Central memory CD8-positive, alpha-beta T cell (primary cell): ENCODE measurements at regions not wholly inside any gene's neighbourhood (a gene's known extent, or its start where the extent isn't known, plus 50 kb on each side); places are given as distances from the start of the nearest gene placed in this dataset.

Experiments
- ATAC-seq: fragments of 150-1000 bp; cut with Tn5 transposase; replicated peaks from 2 replicates; pipeline ENCODE4 v1.10.0; 2022; ENCODE audit warnings: mild to moderate bottlenecking, moderate FRiP score, moderate number of reproducible peaks; ENCODE audit not compliant: poor library complexity, severe bottlenecking; ENCODE audit errors: extremely low read depth
- DNase-seq, 2 donors: peaks; one replicate each; pipeline ENCODE4 v3.0.0; 2021; ENCODE audit warnings: low spot score in 2 of 2
- H3K27ac Mint-ChIP-seq: one replicate; pipeline ENCODE4 v1.8.0; 2022; ENCODE audit warnings: low read depth, mild to moderate bottlenecking, moderate library complexity, mixed read lengths
- H3K27me3 Mint-ChIP-seq: one replicate; pipeline ENCODE4 v1.8.0; 2022; ENCODE audit warnings: mixed read lengths
- H3K36me3 Mint-ChIP-seq: one replicate; pipeline ENCODE4 v1.8.0; 2022; ENCODE audit warnings: mild to moderate bottlenecking, moderate library complexity, mixed read lengths; ENCODE audit not compliant: insufficient read depth
- H3K4me1 Mint-ChIP-seq: one replicate; pipeline ENCODE4 v1.8.0; 2022; ENCODE audit warnings: mixed read lengths
- H3K4me3 Mint-ChIP-seq: one replicate; pipeline ENCODE4 v1.8.0; 2022; ENCODE audit warnings: mild to moderate bottlenecking, moderate library complexity, mixed read lengths
- H3K9me3 Mint-ChIP-seq: one replicate; pipeline ENCODE4 v1.8.0; 2022; ENCODE audit warnings: mixed read lengths

DNA sequence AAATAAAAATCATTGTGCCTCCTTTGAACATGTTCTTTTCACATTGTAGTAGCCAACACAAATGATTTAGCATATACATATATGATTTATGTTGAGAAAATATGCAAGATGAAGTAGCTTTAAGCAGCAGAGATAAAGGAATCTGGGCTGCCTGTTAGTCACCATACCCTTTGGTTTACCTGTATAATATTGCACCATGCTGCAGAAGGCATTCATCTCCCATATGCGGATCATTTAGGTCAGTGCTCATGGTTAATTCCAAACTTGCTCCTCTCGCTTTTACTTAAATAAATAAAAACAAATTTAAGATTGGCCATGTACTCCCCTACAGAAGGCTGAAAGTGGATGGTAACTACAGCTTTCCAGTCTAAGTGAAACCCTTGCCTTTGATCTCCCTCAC, 86.7 kb upstream of the TBL1XR1 start:
- H3K36me3 Mint-ChIP-seq, result peaks cover 4% of the 10 kb centered on the region
- H3K4me3 Mint-ChIP-seq, result no peak overlapping the region
- H3K4me1 Mint-ChIP-seq, result peaks cover 25% of the 10 kb centered on the region
- no peak for ATAC-seq
- DNase-seq, result no peak
- H3K27ac Mint-ChIP-seq, result no peak overlapping the region
- no peaks in the 10 kb centered on the region for H3K27me3 Mint-ChIP-seq
- no peaks in the 10 kb centered on the region for H3K9me3 Mint-ChIP-seq

DNA sequence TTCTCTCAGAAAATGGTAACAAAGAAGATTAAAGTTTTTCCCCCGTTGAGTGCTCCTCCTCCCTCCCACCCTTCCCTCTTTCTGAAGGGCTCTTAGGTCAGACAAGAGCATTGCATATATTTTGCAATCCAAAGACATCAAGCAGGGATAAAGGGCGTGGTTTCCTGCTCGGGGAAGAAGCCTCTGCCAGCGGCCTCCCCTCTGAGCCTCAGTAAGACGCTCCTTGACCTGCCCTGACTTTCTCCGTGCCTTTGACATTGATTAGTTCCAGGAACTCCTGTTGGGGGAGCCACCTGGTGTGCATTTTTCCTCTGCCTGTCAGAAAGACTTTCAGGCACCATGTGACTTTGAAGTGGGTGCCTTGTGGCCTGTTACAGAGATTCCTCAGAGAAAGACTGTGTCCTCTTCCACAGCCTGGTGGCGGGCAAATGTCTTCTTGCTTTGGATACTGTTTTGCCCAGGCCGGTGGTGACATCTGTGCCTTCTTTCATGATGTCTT, 87.2 kb upstream of the TBL1XR1 start:
- no peaks in the 10 kb centered on the region for H3K27me3 Mint-ChIP-seq
- H3K4me3 Mint-ChIP-seq, result no peak overlapping the region
- peaks cover 25% of the 10 kb centered on the region for H3K4me1 Mint-ChIP-seq
- H3K36me3 Mint-ChIP-seq, result peaks cover 4% of the 10 kb centered on the region
- ATAC-seq (no peak), DNase-seq (no peak)
- H3K9me3 Mint-ChIP-seq, result no peaks in the 10 kb centered on the region
- no peak overlapping the region for H3K27ac Mint-ChIP-seq

DNA sequence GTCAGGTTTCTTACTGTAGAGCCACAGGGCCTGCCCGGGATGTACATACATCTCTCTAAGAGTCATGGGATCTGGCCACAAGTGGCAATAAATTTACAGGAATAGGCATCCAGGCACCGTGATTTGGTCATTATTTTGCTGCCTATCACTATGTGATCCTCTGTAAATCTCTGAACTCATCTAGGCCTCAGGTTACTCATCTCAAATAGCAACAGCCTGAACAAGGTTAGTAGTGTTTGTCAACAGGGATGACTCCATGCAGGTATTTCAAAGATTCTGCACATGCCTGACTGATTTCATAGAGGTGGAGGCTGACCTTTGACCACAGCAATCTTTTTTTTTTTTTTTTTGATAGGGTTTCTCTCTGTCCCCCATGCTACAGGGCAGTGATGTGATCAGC, 88.8 kb upstream of the TBL1XR1 start:
- H3K4me3 Mint-ChIP-seq, result no peak overlapping the region

GRCh38 chr3:177287231-177287630, 89.9 kb upstream of the TBL1XR1 start:
- no peaks in the 10 kb centered on the region for H3K27me3 Mint-ChIP-seq
- no peak for ATAC-seq
- H3K4me3 Mint-ChIP-seq, result no peak overlapping the region
- H3K36me3 Mint-ChIP-seq, result no peaks in the 10 kb centered on the region
- no peaks in the 10 kb centered on the region for H3K9me3 Mint-ChIP-seq
- no peak for DNase-seq
- peaks cover 6% of the 10 kb centered on the region for H3K4me1 Mint-ChIP-seq
- H3K27ac Mint-ChIP-seq, result no peak overlapping the region

More for the DNA sequence above, 88.8 kb upstream of the TBL1XR1 start:
- H3K27me3 Mint-ChIP-seq, result no peaks in the 10 kb centered on the region
- H3K36me3 Mint-ChIP-seq, result peaks cover 2% of the 10 kb centered on the region
- no peak for ATAC-seq
- no peak for DNase-seq
- H3K27ac Mint-ChIP-seq, result no peak overlapping the region
- peaks cover 18% of the 10 kb centered on the region for H3K4me1 Mint-ChIP-seq
- no peaks in the 10 kb centered on the region for H3K9me3 Mint-ChIP-seq

GRCh38 chr3:177290633-177291032, 93.4 kb upstream of the TBL1XR1 start:
- no peaks in the 10 kb centered on the region for H3K36me3 Mint-ChIP-seq
- no peaks in the 10 kb centered on the region for H3K4me1 Mint-ChIP-seq
- H3K9me3 Mint-ChIP-seq, result no peaks in the 10 kb centered on the region
- no peak overlapping the region for H3K27ac Mint-ChIP-seq
- no peak overlapping the region for H3K4me3 Mint-ChIP-seq
- H3K27me3 Mint-ChIP-seq, result no peaks in the 10 kb centered on the region
- ATAC-seq (no peak), DNase-seq (no peak)

DNA sequence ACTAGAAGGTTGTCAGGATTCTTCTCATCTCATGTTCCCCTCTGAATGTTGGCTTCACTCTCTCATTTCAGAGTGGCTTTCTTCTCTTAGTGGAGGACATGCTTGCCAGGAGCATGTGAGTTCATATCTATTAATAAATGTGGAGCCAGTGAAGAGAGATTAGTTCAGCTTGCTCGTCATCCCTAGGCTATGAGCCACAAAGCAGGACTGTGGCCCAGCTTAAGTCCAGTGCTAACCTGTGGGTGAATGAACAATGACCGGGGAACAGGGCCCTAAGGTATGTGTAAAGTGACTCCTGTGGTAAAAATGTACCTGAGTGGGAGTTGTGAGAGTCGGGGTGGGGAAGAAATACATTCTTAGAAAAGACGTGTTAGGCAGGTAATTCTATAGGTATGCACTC, 96.9 kb upstream of the TBL1XR1 start:
- Mint-ChIP-seq H3K36me3 (no peaks in the 10 kb centered on the region), H3K4me1 (no peaks in the 10 kb centered on the region), H3K27ac (no peak overlapping the region), H3K9me3 (no peaks in the 10 kb centered on the region), H3K27me3 (no peaks in the 10 kb centered on the region), H3K4me3 (no peak overlapping the region)
- ATAC-seq (no peak), DNase-seq (no peak)

DNA sequence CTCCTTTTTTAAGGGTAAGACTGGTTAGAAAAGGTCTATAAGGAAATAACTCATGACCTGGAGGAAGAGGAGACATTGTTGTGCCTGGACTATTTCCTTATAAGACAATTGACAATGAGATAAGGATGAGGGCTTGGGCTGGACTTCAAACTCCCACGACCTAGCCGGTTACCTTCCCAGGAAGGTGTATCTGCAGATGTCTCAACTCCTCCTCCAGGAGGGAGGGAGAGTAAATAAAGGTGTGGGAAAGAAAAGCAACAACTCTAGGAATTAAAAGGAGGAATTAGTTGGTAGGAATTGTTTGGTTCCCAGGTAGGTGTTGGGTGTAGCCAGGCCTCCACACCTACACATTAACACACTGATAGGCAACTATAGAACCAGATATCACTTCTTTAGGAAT, 97.8 kb upstream of the TBL1XR1 start:
- DNase-seq (no peak), ATAC-seq (no peak)
- H3K4me1 Mint-ChIP-seq, result no peaks in the 10 kb centered on the region
- no peak overlapping the region for H3K4me3 Mint-ChIP-seq
- H3K36me3 Mint-ChIP-seq, result no peaks in the 10 kb centered on the region
- no peaks in the 10 kb centered on the region for H3K9me3 Mint-ChIP-seq
- H3K27me3 Mint-ChIP-seq, result no peaks in the 10 kb centered on the region
- no peak overlapping the region for H3K27ac Mint-ChIP-seq

DNA sequence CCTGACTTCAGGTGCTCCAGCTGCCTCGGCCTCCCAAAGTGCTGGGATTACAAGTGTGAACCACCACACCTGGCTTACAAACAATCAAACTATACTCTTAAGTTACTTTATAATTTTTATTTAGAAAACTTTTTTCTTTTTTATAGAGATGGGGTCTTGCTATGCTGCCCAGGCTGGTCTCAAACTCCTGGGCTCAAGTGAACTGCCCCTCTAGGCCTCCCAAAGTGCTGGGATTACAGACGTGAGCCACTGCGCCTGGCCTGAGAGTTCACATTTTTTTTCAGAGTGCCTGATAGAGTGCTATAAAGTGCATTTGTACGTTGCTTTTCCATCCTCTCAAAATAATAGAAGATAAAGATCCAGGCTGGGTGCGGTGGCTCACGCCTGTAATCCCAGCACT, 102.0 kb upstream of the TBL1XR1 start:
- ATAC-seq, result no peak
- no peaks in the 10 kb centered on the region for H3K4me1 Mint-ChIP-seq
- DNase-seq, result no peak
- no peak overlapping the region for H3K4me3 Mint-ChIP-seq
- no peaks in the 10 kb centered on the region for H3K36me3 Mint-ChIP-seq
- no peaks in the 10 kb centered on the region for H3K9me3 Mint-ChIP-seq
- no peaks in the 10 kb centered on the region for H3K27me3 Mint-ChIP-seq
- no peak overlapping the region for H3K27ac Mint-ChIP-seq

GRCh38 chr3:177300039-177300833, 103.0 kb upstream of the TBL1XR1 start:
- H3K9me3 Mint-ChIP-seq, result no peaks in the 10 kb centered on the region
- no peaks in the 10 kb centered on the region for H3K36me3 Mint-ChIP-seq
- DNase-seq, result no peak
- H3K4me1 Mint-ChIP-seq, result no peaks in the 10 kb centered on the region
- no peak for ATAC-seq
- H3K27ac Mint-ChIP-seq, result no peak overlapping the region
- H3K27me3 Mint-ChIP-seq, result no peaks in the 10 kb centered on the region
- no peak overlapping the region for H3K4me3 Mint-ChIP-seq

DNA sequence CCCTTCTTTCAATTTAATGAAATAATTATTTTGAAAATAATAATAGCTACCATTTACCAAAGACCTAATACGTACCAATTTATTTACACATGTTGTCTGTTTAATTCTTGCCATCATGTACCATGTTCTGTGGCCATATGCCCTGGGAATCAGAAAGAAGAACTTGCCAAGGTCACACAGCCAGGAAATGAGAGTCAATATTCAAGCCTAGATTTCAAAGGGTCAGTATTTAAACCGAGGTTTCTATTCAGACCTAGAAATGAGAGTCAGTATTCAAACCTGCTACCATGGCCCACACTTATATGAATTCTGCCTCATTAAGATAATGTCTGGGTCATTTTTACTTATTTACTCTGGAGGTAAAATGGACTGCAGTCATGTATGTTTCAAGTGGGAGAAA, 103.6 kb upstream of the TBL1XR1 start:
- ATAC-seq (no peak), DNase-seq (no peak)
- Mint-ChIP-seq H3K27ac (no peak overlapping the region), H3K27me3 (no peaks in the 10 kb centered on the region), H3K9me3 (no peaks in the 10 kb centered on the region), H3K4me1 (no peaks in the 10 kb centered on the region), H3K36me3 (no peaks in the 10 kb centered on the region), H3K4me3 (no peak overlapping the region)

- H3K9me3 Mint-ChIP-seq, result no peaks in the 10 kb centered on the region
- DNase-seq, result no peak
- no peak for ATAC-seq
- no peak overlapping the region for H3K4me3 Mint-ChIP-seq
- H3K27ac Mint-ChIP-seq, result no peak overlapping the region
- no peaks in the 10 kb centered on the region for H3K4me1 Mint-ChIP-seq
- H3K27me3 Mint-ChIP-seq, result no peaks in the 10 kb centered on the region
- H3K36me3 Mint-ChIP-seq, result no peaks in the 10 kb centered on the region
These were observed 109.0 kb upstream of the TBL1XR1 start for GRCh38 chr3:177306252-177306651.

- Mint-ChIP-seq H3K36me3 (no peaks in the 10 kb centered on the region), H3K27me3 (no peaks in the 10 kb centered on the region), H3K4me3 (no peak overlapping the region), H3K9me3 (peaks cover 4% of the 10 kb centered on the region), H3K4me1 (no peaks in the 10 kb centered on the region), H3K27ac (no peak overlapping the region)
- DNase-seq, result no peak
- ATAC-seq, result no peak
These were observed 110.1 kb upstream of the TBL1XR1 start for GRCh38 chr3:177307391-177307790.

DNA sequence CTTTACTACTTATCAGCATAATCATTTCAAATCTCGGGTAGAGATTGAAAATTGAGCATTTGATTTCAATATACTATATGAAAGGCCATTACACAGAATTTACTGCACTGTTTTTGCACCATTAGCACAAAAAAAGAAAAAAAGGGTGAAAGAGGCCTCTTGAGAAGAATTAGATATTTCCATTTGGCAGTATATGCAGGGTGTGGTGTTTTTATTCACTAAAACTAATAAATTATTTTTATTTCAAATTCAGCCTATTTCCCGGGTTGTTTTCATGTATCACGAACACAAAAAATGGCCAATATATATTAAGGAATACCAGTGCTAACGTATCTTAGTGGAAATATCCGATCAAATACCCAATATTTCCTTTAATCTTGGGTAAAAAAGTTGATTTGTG, 110.5 kb upstream of the TBL1XR1 start:
- Mint-ChIP-seq H3K27ac (no peak overlapping the region), H3K4me3 (no peak overlapping the region), H3K4me1 (no peaks in the 10 kb centered on the region), H3K27me3 (no peaks in the 10 kb centered on the region), H3K36me3 (no peaks in the 10 kb centered on the region), H3K9me3 (peaks cover 5% of the 10 kb centered on the region)
- ATAC-seq (no peak), DNase-seq (no peak)
